SU-DHL-6 (cell line): ENCODE measurements at regions not wholly inside any gene's neighbourhood (a gene's known extent, or its start where the extent isn't known, plus 50 kb on each side); places are given as distances from the start of the nearest gene placed in this dataset.

Experiments used
- CTCF ChIP-seq: fragments of 200-600 bp; sonication (generic); IDR thresholded peaks from one replicate; pipeline ENCODE4 v1.5.1; 2017; ENCODE audit warnings: antibody characterized with exemption, mild to moderate bottlenecking, low read length, moderate library complexity; ENCODE audit not compliant: insufficient read depth, poor library complexity, severe bottlenecking
- EZH2phosphoT487 ChIP-seq: fragments of 200-600 bp; sonication (generic), shearing (Covaris generic); conservative IDR thresholded peaks from 2 replicates; pipeline ENCODE4 v1.6.1; 2018; ENCODE audit warnings: mild to moderate bottlenecking, antibody characterized with exemption, low read length, moderate library complexity, mixed read lengths

- TF ChIP-seq CTCF, result no peak
- TF ChIP-seq EZH2phosphoT487, result no peak
Measured at GRCh38 chr1:106768501-106768900, 288.0 kb upstream of the PRMT6 start.
